GM18870 (cell line): ENCODE measurements at regions not wholly inside any gene's neighbourhood (a gene's known extent, or its start where the extent isn't known, plus 50 kb on each side); places are given as distances from the start of the nearest gene placed in this dataset.
"Not testable (repeated sequence)": the region's sequence is repeated elsewhere in the genome, so short reads cannot be mapped to it uniquely, and the experiment has no call there.

ENCODE experiments used
- ATAC-seq: cut with Tn5 transposase; IDR thresholded peaks from one replicate; pipeline ENCODE4 v1.9.1; 2021; ENCODE audit warnings: moderate library complexity; ENCODE audit not compliant: unreplicated experiment

GRCh38 chr3:154904328-154904727 is 175.8 kb upstream of the MME start:
- ATAC-seq: no peak

DNA sequence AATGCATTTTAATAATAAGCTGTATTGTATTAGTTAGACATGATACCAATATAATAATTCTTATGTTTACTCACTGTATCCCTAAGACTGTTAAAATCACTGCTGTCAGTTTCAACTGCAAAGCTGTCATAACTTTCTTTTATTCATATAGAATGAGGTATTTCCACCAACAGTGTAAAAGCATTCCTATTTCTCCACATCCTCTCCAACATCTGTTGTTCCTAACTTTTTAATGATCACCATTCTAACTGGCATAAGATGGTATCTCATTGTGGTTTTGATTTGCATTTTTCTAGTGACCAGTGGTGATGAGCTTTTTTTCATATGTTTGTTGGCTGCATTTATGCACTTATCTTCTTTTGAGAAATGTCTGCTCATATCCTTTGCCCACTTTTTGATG is 177.6 kb upstream of the MME start:
- not testable (repeated sequence) for ATAC-seq

GRCh38 chr3:154901278-154901677 is 178.8 kb upstream of the MME start:
- no peak for ATAC-seq

GRCh38 chr3:154900816-154901215 is 179.3 kb upstream of the MME start:
- no peak for ATAC-seq

DNA sequence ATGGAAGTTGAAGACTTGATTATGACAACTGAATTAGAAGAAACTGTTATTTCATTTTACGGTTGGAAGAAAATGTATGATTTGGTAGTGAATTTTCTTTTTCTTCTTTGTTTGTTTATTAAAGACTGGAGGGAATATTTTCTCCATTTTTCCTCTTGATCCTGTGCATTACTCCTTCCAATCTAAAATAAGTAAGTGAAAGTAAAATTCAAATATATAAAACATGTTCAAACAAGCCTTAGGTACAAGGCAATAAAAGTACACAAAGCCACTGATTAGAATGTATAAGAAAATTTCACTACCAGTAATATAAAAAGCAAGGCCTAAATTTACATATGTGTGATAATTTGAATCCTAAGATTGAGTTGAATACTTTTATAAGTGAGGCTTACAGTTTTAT is 181.2 kb upstream of the MME start:
- ATAC-seq: no peak

DNA sequence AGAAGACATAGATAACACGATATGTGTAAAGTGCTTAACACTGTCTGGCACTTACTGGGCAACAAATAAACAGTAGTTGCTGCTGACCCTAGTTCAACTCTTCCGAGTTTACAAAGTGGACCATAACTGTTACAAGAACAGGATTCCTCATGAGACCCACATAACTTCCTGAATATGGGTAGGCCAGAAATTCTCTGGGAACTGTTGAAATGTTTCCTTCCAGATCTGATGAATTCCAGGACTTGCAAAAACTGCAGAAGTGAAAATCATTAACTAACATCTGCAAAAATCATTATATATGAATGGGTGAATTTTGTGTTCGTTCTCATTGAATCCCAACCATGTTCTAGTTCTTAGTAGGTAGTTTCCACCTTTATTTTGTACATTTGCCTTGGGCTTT is 181.7 kb upstream of the MME start:
- ATAC-seq: no peak

GRCh38 chr3:154893813-154894212 is 186.3 kb upstream of the MME start:
- no peak for ATAC-seq

DNA sequence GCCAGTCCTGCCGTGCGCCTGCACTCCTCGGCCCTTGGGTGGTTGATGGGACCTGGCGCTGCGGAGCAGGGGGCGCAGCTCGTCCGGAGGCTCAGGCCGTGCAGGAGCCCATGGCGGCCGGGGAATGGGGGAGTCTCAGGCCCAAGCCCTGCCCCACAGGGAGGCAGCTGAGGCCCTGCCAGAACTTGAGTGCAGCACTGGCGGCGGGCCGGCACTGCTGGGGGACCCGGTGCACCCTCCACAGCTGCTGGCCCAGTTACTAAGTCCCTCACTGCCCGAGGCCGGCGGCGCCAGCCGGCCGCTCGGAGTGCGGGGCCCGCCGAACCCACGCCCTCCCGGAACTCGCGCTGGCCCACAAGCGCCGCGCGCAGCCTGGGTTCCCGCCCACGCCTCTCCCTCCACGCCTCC is 190.9 kb upstream of the MME start:
- ATAC-seq: no peak

DNA sequence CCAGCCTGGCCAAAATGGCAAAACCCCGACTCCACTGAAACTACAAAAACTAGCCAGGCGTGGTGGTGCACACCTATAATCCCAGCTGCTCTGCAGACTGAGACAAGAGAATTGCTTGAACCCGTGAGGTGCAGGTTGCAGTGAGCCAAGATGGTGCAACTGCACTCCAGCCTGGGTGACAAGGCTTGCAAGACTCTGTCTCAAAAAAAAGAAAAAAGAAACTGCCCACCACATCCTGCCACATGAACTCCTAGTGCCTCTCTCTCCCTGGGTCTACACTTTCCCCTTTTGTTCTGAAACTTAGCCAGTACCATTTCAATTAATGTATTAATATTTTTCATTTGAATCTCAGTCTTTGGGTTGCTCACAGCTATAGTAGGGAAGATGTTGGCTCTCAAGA is 192.2 kb upstream of the MME start:
- no peak for ATAC-seq

DNA sequence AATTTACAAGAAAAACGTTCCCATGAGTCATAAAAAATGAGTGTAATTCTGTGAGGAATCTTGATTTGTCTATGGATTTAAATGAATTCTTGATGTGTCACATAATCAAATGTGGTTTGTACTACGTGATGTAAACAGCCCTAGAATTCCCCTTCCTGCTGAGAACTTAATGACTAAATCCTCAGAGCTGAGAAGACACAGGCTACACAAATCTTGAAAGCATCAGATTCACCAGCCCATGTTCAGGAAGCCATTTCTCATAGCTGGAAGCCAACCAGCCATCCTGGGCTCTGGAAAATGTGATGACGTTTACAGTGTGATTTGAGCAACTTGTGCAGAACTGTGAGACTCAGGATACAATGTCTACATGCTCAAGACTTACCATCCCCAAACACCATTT is 193.7 kb upstream of the MME start:
- ATAC-seq: no peak

GRCh38 chr3:154885418-154885817 is 194.7 kb upstream of the MME start:
- ATAC-seq: no peak

GRCh38 chr3:154884952-154885351 is 195.2 kb upstream of the MME start:
- no peak for ATAC-seq

- ATAC-seq: no peak
Measured at GRCh38 chr3:154875142-154875541, 205.0 kb upstream of the MME start.

DNA sequence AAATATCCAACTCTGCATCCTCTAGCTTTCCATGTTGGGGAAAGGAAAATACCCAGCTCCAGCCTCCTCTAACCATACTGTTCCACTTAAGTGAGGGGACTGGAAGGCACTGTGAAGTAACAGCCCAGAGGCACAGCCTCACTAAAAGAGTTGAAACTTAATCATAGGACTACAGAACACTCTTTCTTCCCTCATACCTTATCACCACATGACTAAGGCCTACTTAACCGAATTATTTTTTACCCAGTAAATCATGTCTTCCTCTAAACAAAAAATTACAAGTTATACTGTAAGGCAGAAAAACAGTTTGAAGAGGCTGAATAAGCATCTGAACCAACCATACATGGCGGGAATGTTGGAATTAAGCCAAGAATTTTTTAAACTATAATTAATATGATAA is 207.4 kb upstream of the MME start:
- no peak for ATAC-seq

DNA sequence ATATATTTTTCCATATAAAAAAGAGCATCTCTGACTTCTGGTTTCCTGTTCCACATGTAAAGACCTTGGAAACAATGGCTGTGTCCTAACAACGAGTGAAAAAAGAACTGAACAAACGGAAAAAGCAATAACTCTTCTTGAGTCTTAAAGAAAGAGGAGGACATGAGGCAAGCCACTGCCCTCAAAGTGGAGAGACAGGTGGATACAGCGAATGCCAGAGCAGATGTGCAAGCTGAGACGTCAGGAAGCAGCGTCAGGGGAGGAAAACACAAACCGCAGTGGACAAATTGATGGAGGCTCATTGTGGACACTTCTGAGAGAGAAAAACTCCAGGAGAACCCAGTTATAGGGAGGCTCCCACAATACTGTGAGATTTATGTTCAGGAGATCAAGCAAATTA is 208.0 kb upstream of the MME start:
- no peak for ATAC-seq

GRCh38 chr3:154864947-154865346 is 215.2 kb upstream of the MME start:
- no peak for ATAC-seq

DNA sequence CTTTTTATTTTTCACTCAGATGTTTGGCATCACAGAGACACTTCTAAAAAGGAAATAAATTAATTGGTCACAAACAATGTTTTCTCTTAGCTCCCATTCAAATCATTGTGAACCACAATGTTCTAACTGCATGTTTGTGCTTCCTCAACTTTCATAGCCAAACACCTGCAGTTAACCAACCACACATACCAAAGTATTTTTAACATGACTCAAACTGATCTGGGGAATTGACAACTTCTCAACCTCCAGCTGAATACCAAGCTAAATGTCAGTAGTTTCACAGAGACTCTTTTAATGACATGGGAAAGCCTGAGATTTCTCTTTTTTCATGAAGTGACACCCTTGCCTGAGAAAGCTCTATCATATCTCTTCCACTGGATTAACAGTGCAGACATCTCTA is 217.9 kb upstream of the MME start:
- ATAC-seq: no peak

- not testable (repeated sequence) for ATAC-seq
Measured at GRCh38 chr3:154852998-154853397, 227.1 kb upstream of the MME start.

- no peak for ATAC-seq
Measured at GRCh38 chr3:154852515-154852914, 227.6 kb upstream of the MME start.

DNA sequence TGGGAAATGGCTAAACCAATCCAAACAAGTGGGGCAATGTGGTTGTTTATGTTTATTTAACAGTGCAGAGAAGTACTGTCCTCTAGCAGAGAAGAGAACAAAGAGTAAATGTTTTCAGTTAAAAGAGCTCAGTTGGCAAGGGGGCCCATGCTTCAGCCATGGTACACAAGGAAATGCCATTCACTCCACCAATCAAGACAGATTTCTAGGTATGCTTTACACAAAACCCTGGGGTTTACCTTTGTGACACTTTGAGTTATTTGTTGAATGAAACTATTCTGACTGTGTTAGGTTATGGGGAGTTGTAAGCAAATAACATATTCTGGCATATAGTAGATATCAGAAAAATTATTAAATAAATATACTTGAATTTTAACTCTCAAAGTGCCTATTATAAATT is 228.5 kb upstream of the MME start:
- ATAC-seq: no peak

GRCh38 chr3:154850921-154851320 is 229.2 kb upstream of the MME start:
- ATAC-seq: no peak

- ATAC-seq: no peak
Measured at GRCh38 chr3:154849408-154849807, 230.7 kb upstream of the MME start.

DNA sequence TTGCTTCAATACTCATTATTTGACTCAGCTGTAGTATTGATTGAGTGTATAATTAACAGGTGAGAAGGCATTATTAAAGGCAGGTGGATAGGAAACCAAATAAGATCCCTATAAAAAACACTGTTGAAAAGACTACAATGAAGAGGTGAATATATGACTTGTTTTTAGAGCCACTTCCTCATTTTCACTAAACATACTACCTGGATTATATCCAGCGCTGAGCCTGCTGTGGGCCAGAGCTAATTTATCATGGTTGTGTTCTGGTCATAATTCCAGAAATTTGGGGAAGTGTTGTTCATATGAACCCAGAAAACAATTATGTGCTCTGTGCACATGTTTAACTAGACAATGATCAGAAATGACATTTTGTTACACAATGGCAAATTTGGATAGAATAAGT is 235.3 kb upstream of the MME start:
- no peak for ATAC-seq

- no peak for ATAC-seq
Measured at GRCh38 chr3:154843647-154844046, 236.5 kb upstream of the MME start.
